Breast epithelium (tissue), 4 donors: ENCODE measurements at regions not wholly inside any gene's neighbourhood (a gene's known extent, or its start where the extent isn't known, plus 50 kb on each side); places are given as distances from the start of the nearest gene placed in this dataset.

ENCODE experiments used
- DNase-seq, 2 donors: peaks; one replicate each; pipeline ENCODE4 v3.0.0-alpha.2; 2019; ENCODE audit warnings: low spot score in 2 of 2
- H3K27ac ChIP-seq, 2 donors: fragments of 200-600 bp; sonication (generic) in 1 of 2; one replicate each; pipeline ENCODE4 v1.5.1; 2016 to 2019; ENCODE audit warnings: mild to moderate bottlenecking in 1 of 2
- H3K27me3 ChIP-seq, 2 donors: fragments of 200-600 bp; sonication (generic) in 1 of 2; one replicate each; pipeline versions ENCODE4 v1.5.1 to v1.6.0; 2017 to 2019; ENCODE audit warnings: control low read depth in 1 of 2, mild to moderate bottlenecking in 1 of 2
- H3K36me3 ChIP-seq: fragments of 200-600 bp; one replicate; pipeline ENCODE4 v1.5.1; 2019
- H3K4me1 ChIP-seq, 2 donors: fragments of 200-600 bp; sonication (generic); one replicate each; pipeline ENCODE4 v1.5.1; 2016 to 2019; ENCODE audit warnings: control low read depth in 1 of 2
- H3K4me3 ChIP-seq, 3 donors: fragments of 200-600 bp; sonication (generic); 1 replicate in 2 of 3; 2 replicates in 1 of 3; pipeline ENCODE4 v1.5.1; 2016 to 2019; ENCODE audit warnings: mild to moderate bottlenecking in 3 of 3, moderate library complexity in 2 of 3
- H3K9me3 ChIP-seq, 2 donors: fragments of 200-600 bp; sonication (generic) in 1 of 2; one replicate each; pipeline ENCODE4 v1.5.1; 2016 to 2019; ENCODE audit warnings: control low read depth in 1 of 2
- CTCF ChIP-seq, 3 donors: fragments of 450-650 bp; IDR thresholded peaks; one replicate each; pipeline ENCODE4 v1.5.1; 2016 to 2017; ENCODE audit warnings: antibody characterized with exemption in 3 of 3, mild to moderate bottlenecking in 3 of 3, moderate library complexity in 3 of 3
- POLR2A ChIP-seq: fragments of 450-650 bp; IDR thresholded peaks from one replicate; pipeline ENCODE4 v1.6.1; 2016; ENCODE audit warnings: antibody characterized with exemption, mild to moderate bottlenecking, moderate library complexity
- POLR2AphosphoS5 ChIP-seq, 3 donors: sonication (generic); formaldehyde crosslinking; IDR thresholded peaks; one replicate each; pipeline ENCODE4 v1.6.1; 2017; ENCODE audit warnings: antibody characterized with exemption in 3 of 3
- intact Hi-C: fragments of 100-400 bp; cut with DNase I; formaldehyde crosslinking; loops from one replicate; pipeline ENCODE4 v1.15.1; 2023; ENCODE audit warnings: low total_unique reads

GRCh38 chr3:95456835-95457234, 1357.6 kb upstream of the EPHA6 start:
- intact Hi-C loops: no loop called here
- Histone ChIP-seq H3K4me1 (no peaks in the 10 kb centered on the region), H3K4me3 (no peak overlapping the region), H3K9me3 (no peaks in the 10 kb centered on the region), H3K27ac (no peak overlapping the region), H3K36me3 (no peaks in the 10 kb centered on the region), H3K27me3 (no peaks in the 10 kb centered on the region)
- TF ChIP-seq POLR2A (no peak), POLR2AphosphoS5 (IDR thresholded peaks at IDR 0.05) (no peak), CTCF (IDR thresholded peaks at IDR 0.05) (no peak)
- DNase-seq: no peak

- no peaks in the 10 kb centered on the region for H3K27me3 ChIP-seq
- no peak overlapping the region for H3K27ac ChIP-seq
- no peaks in the 10 kb centered on the region for H3K36me3 ChIP-seq
- TF ChIP-seq POLR2AphosphoS5 (IDR thresholded peaks at IDR 0.05): no peak
- TF ChIP-seq CTCF (IDR thresholded peaks at IDR 0.05): no peak
- no peak for TF ChIP-seq POLR2A
- intact Hi-C loops: no loop called here
- H3K4me1 ChIP-seq: no peaks in the 10 kb centered on the region
- H3K9me3 ChIP-seq: no peaks in the 10 kb centered on the region
- H3K4me3 ChIP-seq: no peak overlapping the region
- DNase-seq: no peak
These were observed 1354.7 kb upstream of the EPHA6 start for GRCh38 chr3:95459706-95460105.

DNA sequence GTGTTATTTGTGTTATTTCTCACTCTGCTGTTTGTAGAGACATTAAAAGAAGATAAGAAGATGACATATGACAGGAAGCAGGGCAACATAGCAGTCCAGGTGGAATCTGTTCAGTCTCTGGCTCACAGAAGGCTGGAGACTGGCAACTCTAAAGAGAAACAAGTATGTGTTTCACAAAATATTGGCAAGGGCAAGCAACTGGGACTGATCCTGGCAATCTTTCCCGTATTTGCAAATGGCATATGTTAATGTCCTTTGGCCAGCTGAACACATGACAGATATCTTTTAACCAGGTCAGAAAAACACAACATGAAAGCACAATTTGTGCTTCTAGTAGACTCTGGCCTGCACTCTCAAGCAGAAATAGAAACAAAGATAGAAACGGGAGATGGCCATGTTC, 1354.1 kb upstream of the EPHA6 start:
- Histone ChIP-seq H3K27me3 (no peaks in the 10 kb centered on the region), H3K4me3 (no peak overlapping the region), H3K36me3 (no peaks in the 10 kb centered on the region), H3K4me1 (no peaks in the 10 kb centered on the region), H3K9me3 (no peaks in the 10 kb centered on the region), H3K27ac (no peak overlapping the region)
- no peak for DNase-seq
- TF ChIP-seq POLR2A: no peak
- TF ChIP-seq POLR2AphosphoS5 (IDR thresholded peaks at IDR 0.05): no peak
- no peak for TF ChIP-seq CTCF (IDR thresholded peaks at IDR 0.05)
- intact Hi-C loops: no loop called here

DNA sequence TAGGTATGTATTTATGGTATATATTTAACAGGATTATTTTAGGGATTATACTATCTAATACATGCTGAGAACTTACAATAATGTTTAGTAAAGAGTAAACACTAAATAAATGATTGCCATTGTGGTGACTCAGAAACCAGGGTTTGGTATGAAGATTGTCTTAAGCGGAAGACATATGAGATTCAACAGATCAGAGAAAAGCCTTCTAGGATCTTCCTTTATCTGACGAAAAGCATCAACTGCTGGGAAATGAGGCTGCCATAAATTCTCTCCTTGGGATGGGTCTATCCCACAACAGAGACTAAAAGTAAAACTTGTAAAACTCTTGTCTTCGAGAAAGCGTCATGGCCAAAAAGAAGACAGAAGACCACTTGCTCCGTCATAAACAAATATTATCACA, 1352.2 kb upstream of the EPHA6 start:
- intact Hi-C loops: no loop called here
- H3K27me3 ChIP-seq: no peaks in the 10 kb centered on the region

GRCh38 chr3:95464346-95464745, 1350.0 kb upstream of the EPHA6 start:
- no peaks in the 10 kb centered on the region for H3K4me1 ChIP-seq
- no peak overlapping the region for H3K4me3 ChIP-seq
- no peaks in the 10 kb centered on the region for H3K27me3 ChIP-seq
- H3K9me3 ChIP-seq: no peaks in the 10 kb centered on the region
- intact Hi-C loops: no loop called here
- no peak for DNase-seq
- H3K27ac ChIP-seq: no peak overlapping the region
- TF ChIP-seq CTCF (IDR thresholded peaks at IDR 0.05): no peak
- TF ChIP-seq POLR2AphosphoS5 (IDR thresholded peaks at IDR 0.05): no peak
- TF ChIP-seq POLR2A: no peak
- no peaks in the 10 kb centered on the region for H3K36me3 ChIP-seq

More for the DNA sequence above, 1352.2 kb upstream of the EPHA6 start:
- no peak for TF ChIP-seq POLR2A
- no peak for TF ChIP-seq POLR2AphosphoS5 (IDR thresholded peaks at IDR 0.05)
- TF ChIP-seq CTCF (IDR thresholded peaks at IDR 0.05): no peak
- no peak overlapping the region for H3K27ac ChIP-seq
- no peaks in the 10 kb centered on the region for H3K4me1 ChIP-seq
- H3K4me3 ChIP-seq: no peak overlapping the region
- H3K36me3 ChIP-seq: no peaks in the 10 kb centered on the region
- DNase-seq: no peak
- no peaks in the 10 kb centered on the region for H3K9me3 ChIP-seq
